WI38 (cell line): ENCODE measurements at regions not wholly inside any gene's neighbourhood (a gene's known extent, or its start where the extent isn't known, plus 50 kb on each side); places are given as distances from the start of the nearest gene placed in this dataset.

Source experiments
- H3K4me3 ChIP-seq: 2 replicates; pipeline ENCODE4 v1.5.1; 2011; ENCODE audit warnings: low read depth, mild to moderate bottlenecking, control low read depth, low read length
- CTCF ChIP-seq: IDR thresholded peaks from 2 replicates; pipeline ENCODE4 v1.5.1; 2012; ENCODE audit warnings: low read depth, mild to moderate bottlenecking, control low read depth, low read length

- H3K4me3 ChIP-seq = no peak overlapping the region
- TF ChIP-seq CTCF = no peak
These were observed 105.8 kb upstream of the NRIP1 start for GRCh38 chr21:15170614-15171013.

GRCh38 chr21:15171546-15171945 is 106.7 kb upstream of the NRIP1 start:
- no peak for TF ChIP-seq CTCF
- no peak overlapping the region for H3K4me3 ChIP-seq

GRCh38 chr21:15172963-15173362 is 108.2 kb upstream of the NRIP1 start:
- no peak overlapping the region for H3K4me3 ChIP-seq
- no peak for TF ChIP-seq CTCF

GRCh38 chr21:15174923-15175322 is 110.1 kb upstream of the NRIP1 start:
- H3K4me3 ChIP-seq = no peak overlapping the region
- TF ChIP-seq CTCF = no peak

- TF ChIP-seq CTCF = no peak
These were observed 117.9 kb upstream of the NRIP1 start for GRCh38 chr21:15182731-15183130.

GRCh38 chr21:15183813-15184257 is 119.0 kb upstream of the NRIP1 start:
- no peak overlapping the region for H3K4me3 ChIP-seq

More at GRCh38 chr21:15182731-15183130, 117.9 kb upstream of the NRIP1 start:
- H3K4me3 ChIP-seq = no peak overlapping the region

GRCh38 chr21:15190412-15190811 is 125.6 kb upstream of the NRIP1 start:
- H3K4me3 ChIP-seq = no peak overlapping the region
- TF ChIP-seq CTCF = no peak

More at GRCh38 chr21:15183813-15184257, 119.0 kb upstream of the NRIP1 start:
- TF ChIP-seq CTCF = no peak
